Gastroesophageal sphincter (tissue), 3 donors: ENCODE measurements at regions not wholly inside any gene's neighbourhood (a gene's known extent, or its start where the extent isn't known, plus 50 kb on each side); places are given as distances from the start of the nearest gene placed in this dataset.
"Not testable (repeated sequence)": the region's sequence is repeated elsewhere in the genome, so short reads cannot be mapped to it uniquely, and the experiment has no call there.

Experiments
- EP300 ChIP-seq: sonication (generic); formaldehyde crosslinking; IDR thresholded peaks from one replicate; pipeline ENCODE4 v1.6.1; 2017; ENCODE audit warnings: antibody characterized with exemption, mild to moderate bottlenecking
- POLR2A ChIP-seq, 2 donors: fragments of 450-650 bp; IDR thresholded peaks; one replicate each; pipeline ENCODE4 v1.6.1; 2017; ENCODE audit warnings: antibody characterized with exemption in 2 of 2, mild to moderate bottlenecking in 2 of 2, moderate library complexity in 1 of 2
- POLR2AphosphoS5 ChIP-seq: sonication (generic); formaldehyde crosslinking; IDR thresholded peaks from one replicate; pipeline ENCODE4 v1.6.1; 2017; ENCODE audit warnings: antibody characterized with exemption
- TF ChIP-seq, protein P1 (sequence below), 4 experiments: fragments of 200-600 bp in 2 of 4; fragments of 450-650 bp in 2 of 4; sonication (generic) in 1 of 4; IDR thresholded peaks; one replicate each; pipeline ENCODE4 v1.5.1; 2017 to 2019; ENCODE audit warnings: antibody characterized with exemption in 4 of 4, mild to moderate bottlenecking in 2 of 4, moderate library complexity in 2 of 4

DNA sequence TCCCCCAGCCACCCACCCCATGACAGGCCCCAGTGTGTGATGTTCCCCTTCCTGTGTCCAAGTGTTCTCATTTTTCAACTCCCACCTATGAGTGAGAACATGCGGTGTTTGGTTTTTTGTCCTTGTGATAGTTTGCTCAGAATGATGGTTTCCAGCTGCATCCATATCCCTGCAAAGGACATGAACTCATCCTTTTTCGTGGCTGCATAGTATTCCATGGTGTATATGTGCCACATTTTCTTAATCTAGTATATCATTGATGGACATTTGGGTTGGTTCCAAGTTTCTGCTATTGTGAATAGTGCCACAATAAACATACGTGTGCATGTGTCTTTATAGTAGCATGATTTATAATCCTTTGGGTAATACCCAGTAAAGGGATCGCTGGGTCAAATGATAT is 273.0 kb downstream of the TEX29 start:
- TF ChIP-seq, protein P1, sequence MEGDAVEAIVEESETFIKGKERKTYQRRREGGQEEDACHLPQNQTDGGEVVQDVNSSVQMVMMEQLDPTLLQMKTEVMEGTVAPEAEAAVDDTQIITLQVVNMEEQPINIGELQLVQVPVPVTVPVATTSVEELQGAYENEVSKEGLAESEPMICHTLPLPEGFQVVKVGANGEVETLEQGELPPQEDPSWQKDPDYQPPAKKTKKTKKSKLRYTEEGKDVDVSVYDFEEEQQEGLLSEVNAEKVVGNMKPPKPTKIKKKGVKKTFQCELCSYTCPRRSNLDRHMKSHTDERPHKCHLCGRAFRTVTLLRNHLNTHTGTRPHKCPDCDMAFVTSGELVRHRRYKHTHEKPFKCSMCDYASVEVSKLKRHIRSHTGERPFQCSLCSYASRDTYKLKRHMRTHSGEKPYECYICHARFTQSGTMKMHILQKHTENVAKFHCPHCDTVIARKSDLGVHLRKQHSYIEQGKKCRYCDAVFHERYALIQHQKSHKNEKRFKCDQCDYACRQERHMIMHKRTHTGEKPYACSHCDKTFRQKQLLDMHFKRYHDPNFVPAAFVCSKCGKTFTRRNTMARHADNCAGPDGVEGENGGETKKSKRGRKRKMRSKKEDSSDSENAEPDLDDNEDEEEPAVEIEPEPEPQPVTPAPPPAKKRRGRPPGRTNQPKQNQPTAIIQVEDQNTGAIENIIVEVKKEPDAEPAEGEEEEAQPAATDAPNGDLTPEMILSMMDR (IDR thresholded peaks at IDR 0.05): not testable (repeated sequence)
- TF ChIP-seq POLR2A (IDR thresholded peaks at IDR 0.05); POLR2AphosphoS5; EP300: not testable (repeated sequence)
